Loucy (cell line): ENCODE measurements at regions not wholly inside any gene's neighbourhood (a gene's known extent, or its start where the extent isn't known, plus 50 kb on each side); places are given as distances from the start of the nearest gene placed in this dataset.

ENCODE experiments used
- H2AFZ ChIP-seq: fragments of 200-600 bp; sonication (generic); 2 replicates; pipeline ENCODE4 v1.6.0; 2016; ENCODE audit warnings: antibody characterized with exemption, mild to moderate bottlenecking, low read length, moderate library complexity
- H3F3A ChIP-seq: fragments of 200-600 bp; 2 replicates; pipeline ENCODE4 v1.6.0; 2016; ENCODE audit warnings: antibody characterized with exemption, low read depth, mild to moderate bottlenecking
- H3K27me3 ChIP-seq: fragments of 200-600 bp; sonication (generic); 2 replicates; pipeline ENCODE4 v1.6.1; 2014; ENCODE audit warnings: low read length, mild to moderate bottlenecking; ENCODE audit not compliant: insufficient read depth, poor library complexity, severe bottlenecking
- H3K36me3 ChIP-seq: fragments of 200-600 bp; sonication (generic); 2 replicates; pipeline ENCODE4 v1.6.1; 2016; ENCODE audit warnings: low read length; ENCODE audit not compliant: insufficient read depth
- H3K4me1 ChIP-seq: fragments of 200-600 bp; sonication (generic); 2 replicates; pipeline ENCODE4 v1.5.1; 2014; ENCODE audit warnings: low read length, mild to moderate bottlenecking; ENCODE audit not compliant: insufficient read depth, poor library complexity, severe bottlenecking
- H3K4me2 ChIP-seq: fragments of 200-600 bp; sonication (generic); 2 replicates; pipeline ENCODE4 v1.6.0; 2014; ENCODE audit warnings: antibody characterized with exemption, low read length, low read depth, mild to moderate bottlenecking; ENCODE audit not compliant: poor library complexity, severe bottlenecking
- H3K4me3 ChIP-seq: fragments of 200-600 bp; sonication (generic); 2 replicates; pipeline ENCODE4 v1.5.1; 2014; ENCODE audit warnings: low read length, mild to moderate bottlenecking, mixed read lengths; ENCODE audit not compliant: poor library complexity, severe bottlenecking
- H3K79me2 ChIP-seq: fragments of 200-600 bp; sonication (generic); 2 replicates; pipeline ENCODE4 v1.6.1; 2014; ENCODE audit warnings: low read length; ENCODE audit not compliant: insufficient read depth
- H3K9ac ChIP-seq: fragments of 200-600 bp; sonication (generic); 2 replicates; pipeline ENCODE4 v1.6.0; 2014; ENCODE audit warnings: mild to moderate bottlenecking, low read depth, low read length, moderate library complexity; ENCODE audit not compliant: poor library complexity, severe bottlenecking
- H3K9me2 ChIP-seq: fragments of 200-600 bp; sonication (generic); replicated peaks from 2 replicates; pipeline ENCODE4 v1.6.1; 2016; ENCODE audit warnings: low read depth, low read length, mixed read lengths
- H3K9me3 ChIP-seq: fragments of 200-600 bp; sonication (generic); 2 replicates; pipeline ENCODE4 v1.6.1; 2014; ENCODE audit warnings: mild to moderate bottlenecking, antibody characterized with exemption, low read length, low read depth; ENCODE audit not compliant: insufficient read depth
- H4K20me1 ChIP-seq: fragments of 200-600 bp; sonication (generic); 2 replicates; pipeline ENCODE4 v1.6.0; 2014; ENCODE audit warnings: antibody characterized with exemption, low read length, mild to moderate bottlenecking; ENCODE audit not compliant: insufficient read depth, poor library complexity, severe bottlenecking
- EZH2phosphoT487 ChIP-seq: fragments of 200-600 bp; IDR thresholded peaks from 2 replicates; pipeline ENCODE4 v1.6.1; 2018; ENCODE audit warnings: antibody characterized with exemption, mild to moderate bottlenecking, moderate library complexity, borderline replicate concordance
- TF ChIP-seq, protein P1 (sequence below): fragments of 200-600 bp; sonication (generic); conservative IDR thresholded peaks from 2 replicates; pipeline ENCODE4 v1.5.1; 2014; ENCODE audit warnings: mild to moderate bottlenecking, antibody characterized with exemption, low read length

DNA sequence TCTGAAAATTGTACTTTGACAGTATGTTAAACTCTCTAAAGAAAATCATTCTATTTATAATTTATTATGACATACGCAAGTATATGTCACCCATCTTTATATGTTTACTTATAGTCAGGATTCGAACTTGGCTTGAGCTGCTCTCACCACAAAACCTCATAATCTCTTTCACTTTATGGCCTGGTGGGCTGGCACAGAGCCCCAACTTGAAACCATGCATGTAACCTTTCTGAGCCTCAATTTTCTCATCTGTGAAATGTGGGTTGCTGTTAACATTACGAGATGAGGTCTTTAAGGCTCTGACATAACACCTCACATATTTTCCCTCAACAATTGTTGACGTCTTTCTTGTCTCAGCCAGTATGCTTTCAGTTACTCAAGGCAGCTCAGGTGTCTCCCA lies 69.4 kb upstream of the PFN2 start:
- Histone ChIP-seq H3K79me2 (no peaks in the 10 kb centered on the region), H3F3A (no peaks in the 10 kb centered on the region), H3K4me2 (no peak overlapping the region), H3K9ac (no peak overlapping the region), H3K9me3 (peaks cover 23% of the 10 kb centered on the region; the same call in 1 of the 2 replicates), H3K36me3 (no peaks in the 10 kb centered on the region), H3K4me1 (no peaks in the 10 kb centered on the region), H2AFZ (no peak overlapping the region), H4K20me1 (no peaks in the 10 kb centered on the region), H3K27me3 (no peaks in the 10 kb centered on the region), H3K4me3 (no peak overlapping the region), H3K9me2 (no peaks in the 10 kb centered on the region)
- no peak for TF ChIP-seq EZH2phosphoT487
- TF ChIP-seq, protein P1, sequence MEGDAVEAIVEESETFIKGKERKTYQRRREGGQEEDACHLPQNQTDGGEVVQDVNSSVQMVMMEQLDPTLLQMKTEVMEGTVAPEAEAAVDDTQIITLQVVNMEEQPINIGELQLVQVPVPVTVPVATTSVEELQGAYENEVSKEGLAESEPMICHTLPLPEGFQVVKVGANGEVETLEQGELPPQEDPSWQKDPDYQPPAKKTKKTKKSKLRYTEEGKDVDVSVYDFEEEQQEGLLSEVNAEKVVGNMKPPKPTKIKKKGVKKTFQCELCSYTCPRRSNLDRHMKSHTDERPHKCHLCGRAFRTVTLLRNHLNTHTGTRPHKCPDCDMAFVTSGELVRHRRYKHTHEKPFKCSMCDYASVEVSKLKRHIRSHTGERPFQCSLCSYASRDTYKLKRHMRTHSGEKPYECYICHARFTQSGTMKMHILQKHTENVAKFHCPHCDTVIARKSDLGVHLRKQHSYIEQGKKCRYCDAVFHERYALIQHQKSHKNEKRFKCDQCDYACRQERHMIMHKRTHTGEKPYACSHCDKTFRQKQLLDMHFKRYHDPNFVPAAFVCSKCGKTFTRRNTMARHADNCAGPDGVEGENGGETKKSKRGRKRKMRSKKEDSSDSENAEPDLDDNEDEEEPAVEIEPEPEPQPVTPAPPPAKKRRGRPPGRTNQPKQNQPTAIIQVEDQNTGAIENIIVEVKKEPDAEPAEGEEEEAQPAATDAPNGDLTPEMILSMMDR = no peak

DNA sequence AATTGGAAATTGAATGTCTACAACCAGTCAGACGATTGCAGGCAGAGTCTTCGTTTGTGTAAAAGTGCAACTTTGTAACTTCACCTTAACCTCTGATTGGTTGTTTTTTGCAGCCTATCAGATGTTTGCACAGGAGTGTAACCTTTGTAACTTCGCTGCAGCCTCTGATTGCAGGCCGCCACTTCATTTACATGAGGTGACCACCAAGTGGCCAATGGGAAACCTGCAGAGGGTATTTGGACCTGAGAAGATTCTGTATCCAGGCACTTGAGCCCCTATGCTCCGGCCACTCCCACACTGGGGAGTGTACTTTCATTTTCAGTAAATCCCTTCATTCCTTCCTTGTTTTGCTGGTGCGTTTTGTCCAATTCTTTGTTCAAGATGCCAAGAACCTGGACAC lies 68.1 kb upstream of the PFN2 start:
- Histone ChIP-seq H3K9me2 (no peaks in the 10 kb centered on the region), H2AFZ (peak overlapping the region; percentile 67), H3K79me2 (no peaks in the 10 kb centered on the region), H3K4me3 (no peak overlapping the region), H3K9ac (no peak overlapping the region), H3K4me2 (no peak overlapping the region), H3F3A (no peaks in the 10 kb centered on the region), H3K4me1 (no peaks in the 10 kb centered on the region), H3K9me3 (peaks cover 23% of the 10 kb centered on the region; the same call in 1 of the 2 replicates), H3K27me3 (no peaks in the 10 kb centered on the region), H3K36me3 (no peaks in the 10 kb centered on the region), H4K20me1 (no peaks in the 10 kb centered on the region)
- TF ChIP-seq, protein P1 = no peak
- no peak for TF ChIP-seq EZH2phosphoT487

DNA sequence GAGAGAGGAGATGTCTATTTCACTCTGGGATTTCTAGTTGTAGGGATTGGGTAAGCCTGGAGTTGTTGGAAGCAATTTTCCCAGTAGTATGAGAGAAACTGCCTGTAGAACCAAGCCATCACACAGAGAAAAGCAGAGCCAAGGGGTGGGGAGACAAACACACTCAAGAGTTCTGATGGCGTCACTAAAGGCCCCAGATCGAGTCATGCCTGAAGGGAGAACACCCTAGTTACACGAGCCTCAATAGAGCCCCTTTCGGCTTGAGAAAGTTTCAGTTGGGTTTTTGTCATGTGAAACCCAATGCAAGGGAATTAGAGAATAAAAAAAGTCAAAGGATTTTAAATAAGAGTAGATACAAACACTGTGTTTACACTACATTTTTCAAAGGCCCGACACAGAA lies 66.1 kb upstream of the PFN2 start:
- Histone ChIP-seq H3K9me2 (no peaks in the 10 kb centered on the region), H3K4me1 (no peaks in the 10 kb centered on the region), H3K36me3 (no peaks in the 10 kb centered on the region), H3K4me3 (no peak overlapping the region), H3K9me3 (peaks cover 7% of the 10 kb centered on the region; the same call in 1 of the 2 replicates), H3F3A (no peaks in the 10 kb centered on the region), H3K4me2 (no peak overlapping the region), H3K27me3 (no peaks in the 10 kb centered on the region), H4K20me1 (no peaks in the 10 kb centered on the region), H3K79me2 (no peaks in the 10 kb centered on the region), H2AFZ (no peak overlapping the region), H3K9ac (no peak overlapping the region)
- TF ChIP-seq, protein P1 = no peak
- no peak for TF ChIP-seq EZH2phosphoT487
